Activated CD4-positive, alpha-beta T cell treated with anti-CD3 and anti-CD28 coated beads, Interleukin-2, amount 10 ng/mL, durations not matched to agents 7 days and 5 days (primary cell): ENCODE measurements at regions not wholly inside any gene's neighbourhood (a gene's known extent, or its start where the extent isn't known, plus 50 kb on each side); places are given as distances from the start of the nearest gene placed in this dataset.
"Not testable (repeated sequence)": the region's sequence is repeated elsewhere in the genome, so short reads cannot be mapped to it uniquely, and the experiment has no call there.

Source experiments
- CTCF ChIA-PET: fragments of 350-600 bp; sonication (Branson Sonifier 250); formaldehyde crosslinking; loops from one replicate; lab custom pipeline; 2021; ENCODE audit warnings: antibody characterized with exemption; lab: Charles Lee
- POLR2A ChIA-PET: fragments of 350-600 bp; sonication (Branson Sonifier 250); formaldehyde crosslinking; loops from one replicate; lab custom pipeline; 2021; ENCODE audit warnings: antibody characterized with exemption; lab: Charles Lee
- DNase-seq: peaks from one replicate; pipeline ENCODE4 v3.0.0-alpha.2; 2020
- H3K27ac Mint-ChIP-seq: one replicate; pipeline ENCODE4 v1.8.0; 2021; ENCODE audit warnings: mild to moderate bottlenecking, moderate library complexity, mixed read lengths
- H3K27me3 Mint-ChIP-seq: one replicate; pipeline ENCODE4 v1.8.0; 2021; ENCODE audit warnings: mixed read lengths
- H3K36me3 Mint-ChIP-seq: one replicate; pipeline ENCODE4 v1.8.0; 2021; ENCODE audit warnings: low read depth, mixed read lengths
- H3K4me1 Mint-ChIP-seq: one replicate; pipeline ENCODE4 v1.8.0; 2021; ENCODE audit warnings: mixed read lengths
- H3K4me3 Mint-ChIP-seq: one replicate; pipeline ENCODE4 v1.8.0; 2021; ENCODE audit warnings: mild to moderate bottlenecking, moderate library complexity, mixed read lengths
- H3K9me3 Mint-ChIP-seq: one replicate; pipeline ENCODE4 v1.8.0; 2021; ENCODE audit warnings: mixed read lengths

- H3K9me3 Mint-ChIP-seq, POLR2A ChIA-PET, H3K4me3 Mint-ChIP-seq, H3K27me3 Mint-ChIP-seq, H3K27ac Mint-ChIP-seq, CTCF ChIA-PET, H3K4me1 Mint-ChIP-seq, H3K36me3 Mint-ChIP-seq, DNase-seq: not testable (repeated sequence)
These were observed 130.6 kb upstream of the RRN3 start for GRCh38 chr16:15224651-15225050.

DNA sequence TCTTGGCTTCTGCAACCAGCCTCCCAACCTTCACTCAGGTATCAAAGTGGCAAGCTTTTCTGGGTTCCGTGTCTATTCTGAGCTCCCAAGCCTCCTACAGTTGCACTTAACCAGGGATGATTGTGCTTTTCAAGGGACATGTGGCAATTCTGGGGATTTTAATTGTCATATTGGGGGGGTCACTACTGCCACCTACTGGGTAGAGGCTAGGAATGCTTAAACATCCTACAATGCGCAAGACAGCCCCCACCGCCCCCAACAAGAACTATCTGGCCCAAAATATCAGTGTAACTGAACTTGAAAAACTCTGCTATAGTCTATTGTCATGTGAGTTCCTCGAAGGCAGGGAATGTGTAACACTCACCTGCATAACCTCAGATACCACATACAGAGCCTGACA lies 129.3 kb upstream of the RRN3 start:
- H3K27ac Mint-ChIP-seq, CTCF ChIA-PET, DNase-seq, H3K9me3 Mint-ChIP-seq, H3K36me3 Mint-ChIP-seq, H3K4me1 Mint-ChIP-seq, H3K4me3 Mint-ChIP-seq, POLR2A ChIA-PET, H3K27me3 Mint-ChIP-seq: not testable (repeated sequence)

DNA sequence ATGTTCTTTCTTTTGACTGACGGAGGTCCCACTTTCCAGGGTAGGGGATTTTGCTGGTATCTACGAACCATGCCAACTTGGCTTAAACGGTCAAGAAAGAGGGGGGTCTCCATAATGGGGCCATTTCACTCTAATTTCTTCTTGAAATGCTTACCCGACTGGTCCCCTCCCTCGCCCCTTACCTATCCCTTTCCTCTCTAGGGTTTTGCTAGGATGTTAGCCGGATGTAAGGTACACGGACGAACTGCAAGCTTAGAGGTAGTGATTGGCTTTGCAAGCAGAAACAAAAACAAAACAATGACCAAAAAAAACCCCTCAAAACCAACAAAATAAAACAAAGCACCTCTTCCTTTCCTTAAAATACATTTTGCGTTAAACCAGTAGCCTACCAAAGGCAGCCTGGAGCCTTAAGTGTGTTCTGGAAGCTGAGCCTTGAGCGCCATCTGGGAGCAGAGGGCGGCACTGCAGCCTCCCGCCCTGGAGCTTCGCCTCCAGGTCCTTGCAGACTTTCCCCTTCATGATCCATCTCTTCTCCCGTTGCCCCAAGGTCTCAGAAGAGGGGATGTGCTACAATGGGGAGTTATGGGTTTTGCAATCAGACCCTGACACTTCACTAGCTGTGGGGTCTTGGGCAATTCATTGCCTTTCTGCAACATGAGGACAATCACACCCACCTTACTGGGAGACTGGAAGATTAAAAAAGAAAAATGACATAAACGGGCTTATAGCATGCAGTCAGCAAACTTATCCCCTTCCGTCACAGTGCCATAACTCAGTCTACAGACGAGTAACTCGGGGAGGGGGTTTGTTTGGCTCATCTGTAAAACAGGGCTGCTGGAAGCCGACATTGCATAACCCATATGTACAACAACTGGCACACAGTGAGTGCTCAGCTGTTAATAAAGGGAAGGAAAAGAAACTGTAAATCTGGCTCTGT lies 125.9 kb upstream of the RRN3 start:
- H3K4me3 Mint-ChIP-seq, CTCF ChIA-PET, H3K9me3 Mint-ChIP-seq, H3K27ac Mint-ChIP-seq, H3K4me1 Mint-ChIP-seq, H3K27me3 Mint-ChIP-seq, H3K36me3 Mint-ChIP-seq: not testable (repeated sequence)
- POLR2A ChIA-PET = interaction anchor here (0.7 kb wide), 1 partner anchor 1848 kb away, joined by 5 read pairs; no protein-coding TSS in a partner anchor
- peak; percentile 8 for DNase-seq

- CTCF ChIA-PET, POLR2A ChIA-PET: not testable (repeated sequence)
These were observed 124.9 kb upstream of the RRN3 start for GRCh38 chr16:15218856-15219500.

DNA sequence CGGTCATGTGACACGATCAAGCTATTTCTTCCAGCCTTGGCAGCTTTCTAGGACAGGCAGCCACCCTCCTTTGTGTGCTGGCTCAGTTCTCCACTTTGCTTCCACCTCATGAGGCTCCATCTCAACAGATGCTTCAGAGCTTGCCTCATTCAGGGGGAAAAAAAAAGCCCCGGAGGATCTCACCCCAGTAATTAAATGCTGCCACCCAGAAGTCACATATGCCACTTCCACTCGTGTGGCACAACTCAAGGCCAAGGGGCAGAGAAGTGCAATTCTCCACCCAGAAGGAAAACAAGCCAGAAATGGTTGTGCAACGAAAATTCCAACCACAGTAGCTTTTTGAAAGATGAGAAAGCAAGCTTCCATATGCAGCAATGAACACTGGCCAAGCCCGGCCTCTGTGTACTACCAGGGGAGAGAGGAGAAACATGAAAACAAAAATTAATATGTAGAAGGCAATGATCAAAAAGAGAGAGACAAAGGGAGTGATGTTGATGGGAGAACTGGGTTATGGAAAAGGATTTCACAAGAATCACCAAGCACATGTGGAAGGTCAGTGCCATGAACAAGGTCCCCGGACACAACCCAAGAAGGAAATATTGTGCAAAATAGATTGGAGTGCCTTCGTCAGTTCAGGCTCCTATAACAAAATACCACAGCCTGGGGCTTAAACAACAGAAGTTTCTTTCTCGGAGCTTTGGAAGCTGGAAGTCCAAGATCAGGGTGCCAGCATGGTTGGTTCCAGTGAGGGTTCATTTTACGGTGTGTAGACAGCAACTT lies 113.3 kb upstream of the RRN3 start:
- H3K4me3 Mint-ChIP-seq, DNase-seq, H3K4me1 Mint-ChIP-seq, POLR2A ChIA-PET, H3K9me3 Mint-ChIP-seq, H3K36me3 Mint-ChIP-seq, CTCF ChIA-PET, H3K27me3 Mint-ChIP-seq, H3K27ac Mint-ChIP-seq: not testable (repeated sequence)

More at GRCh38 chr16:15218856-15219500, 124.9 kb upstream of the RRN3 start:
- not testable (repeated sequence) for H3K27me3 Mint-ChIP-seq, H3K4me3 Mint-ChIP-seq, DNase-seq, H3K36me3 Mint-ChIP-seq, H3K9me3 Mint-ChIP-seq, H3K4me1 Mint-ChIP-seq, H3K27ac Mint-ChIP-seq

- H3K9me3 Mint-ChIP-seq, H3K27ac Mint-ChIP-seq, H3K4me3 Mint-ChIP-seq, CTCF ChIA-PET, POLR2A ChIA-PET, H3K27me3 Mint-ChIP-seq, H3K4me1 Mint-ChIP-seq, DNase-seq, H3K36me3 Mint-ChIP-seq: not testable (repeated sequence)
These were observed 112.4 kb upstream of the RRN3 start for GRCh38 chr16:15206439-15206838.

DNA sequence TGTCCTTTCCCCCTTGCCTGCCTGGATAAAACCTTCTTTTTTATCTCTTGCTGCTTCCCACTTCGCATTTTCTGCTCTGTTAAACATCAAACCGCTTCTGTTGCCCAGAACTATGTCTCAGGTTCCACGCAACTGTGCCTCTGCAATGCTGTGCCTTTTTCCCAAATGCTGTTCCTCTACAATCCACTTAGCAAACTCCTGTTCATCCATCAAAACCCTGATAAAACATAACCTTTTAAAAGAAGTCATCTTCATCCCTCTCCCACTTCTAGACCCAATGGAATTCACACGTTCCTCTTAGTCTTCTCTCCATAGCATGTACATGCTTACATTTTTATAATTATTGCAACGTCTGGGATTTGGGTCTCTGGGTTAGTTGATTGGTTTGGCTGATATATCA lies 111.9 kb upstream of the RRN3 start:
- H3K27me3 Mint-ChIP-seq, POLR2A ChIA-PET, H3K27ac Mint-ChIP-seq, H3K4me1 Mint-ChIP-seq, H3K9me3 Mint-ChIP-seq, CTCF ChIA-PET, DNase-seq, H3K4me3 Mint-ChIP-seq, H3K36me3 Mint-ChIP-seq: not testable (repeated sequence)

DNA sequence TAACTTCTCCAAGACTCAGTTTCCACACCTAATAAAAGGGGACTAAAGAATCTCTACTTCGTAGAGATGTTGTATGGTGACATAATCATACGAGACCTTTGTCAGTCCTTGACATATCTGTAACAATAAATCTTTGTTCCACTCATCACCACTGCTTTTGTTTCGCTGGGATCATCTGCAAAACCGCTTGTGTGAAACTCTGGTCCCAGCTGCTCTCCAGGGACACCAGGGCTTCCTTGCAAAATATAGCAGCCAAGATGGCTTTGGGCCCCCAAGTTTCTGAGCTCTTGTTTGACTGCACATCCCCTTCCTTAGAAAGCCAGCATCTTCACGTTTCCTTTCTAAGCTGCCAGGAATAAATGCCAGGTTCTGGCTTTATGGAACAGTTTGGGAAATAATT lies 110.5 kb upstream of the RRN3 start:
- DNase-seq, H3K36me3 Mint-ChIP-seq, H3K4me1 Mint-ChIP-seq, CTCF ChIA-PET, H3K27ac Mint-ChIP-seq, POLR2A ChIA-PET, H3K4me3 Mint-ChIP-seq, H3K9me3 Mint-ChIP-seq, H3K27me3 Mint-ChIP-seq: not testable (repeated sequence)

DNA sequence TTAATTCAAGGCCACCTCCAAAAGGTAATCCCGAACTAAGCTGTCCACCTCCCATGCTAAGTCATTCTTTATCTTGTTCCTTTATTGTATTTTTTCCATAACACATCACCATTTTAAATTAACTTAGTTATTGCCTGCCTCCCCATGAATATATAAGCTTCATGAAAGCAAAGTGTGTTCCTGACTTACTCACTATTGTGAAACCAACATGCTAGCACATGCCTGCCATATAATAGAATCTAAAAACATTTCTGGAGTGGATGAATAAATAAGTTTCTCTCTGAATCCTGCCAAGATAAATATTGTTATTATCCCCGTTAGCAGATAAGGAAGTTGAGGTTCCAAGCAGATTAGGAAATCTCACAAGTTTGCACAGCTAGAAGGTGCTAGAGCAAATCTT lies 98.7 kb upstream of the RRN3 start:
- H3K36me3 Mint-ChIP-seq, H3K4me3 Mint-ChIP-seq, H3K9me3 Mint-ChIP-seq, POLR2A ChIA-PET, CTCF ChIA-PET, H3K27ac Mint-ChIP-seq, H3K4me1 Mint-ChIP-seq, DNase-seq, H3K27me3 Mint-ChIP-seq: not testable (repeated sequence)

DNA sequence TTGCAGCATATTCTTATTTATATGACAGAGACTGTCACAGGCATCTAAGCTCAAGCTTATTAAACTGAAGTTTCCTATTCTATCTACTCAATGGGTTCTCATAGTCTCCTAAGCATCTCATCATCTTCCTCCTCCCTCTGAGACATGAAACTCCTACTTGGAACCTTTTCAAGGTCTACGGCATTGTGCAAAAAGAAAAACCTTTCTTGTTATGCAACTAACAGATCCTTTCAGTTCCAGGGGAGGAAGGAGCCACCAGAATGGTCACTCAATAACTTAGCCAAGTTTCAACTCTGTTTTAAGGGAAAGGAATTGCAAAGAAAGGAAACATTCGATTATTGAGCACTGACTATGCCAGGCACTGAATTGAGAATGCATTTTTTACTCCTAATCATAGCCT lies 98.1 kb upstream of the RRN3 start:
- H3K27ac Mint-ChIP-seq, DNase-seq, H3K27me3 Mint-ChIP-seq, H3K36me3 Mint-ChIP-seq, H3K4me1 Mint-ChIP-seq, CTCF ChIA-PET, H3K4me3 Mint-ChIP-seq, H3K9me3 Mint-ChIP-seq, POLR2A ChIA-PET: not testable (repeated sequence)

GRCh38 chr16:15189478-15189877 lies 95.4 kb upstream of the RRN3 start:
- DNase-seq, H3K27ac Mint-ChIP-seq, H3K27me3 Mint-ChIP-seq, H3K4me1 Mint-ChIP-seq, H3K36me3 Mint-ChIP-seq, H3K9me3 Mint-ChIP-seq, H3K4me3 Mint-ChIP-seq, CTCF ChIA-PET, POLR2A ChIA-PET: not testable (repeated sequence)
